GM21825 (cell line): ENCODE measurements at regions not wholly inside any gene's neighbourhood (a gene's known extent, or its start where the extent isn't known, plus 50 kb on each side); places are given as distances from the start of the nearest gene placed in this dataset.

Experiments
- ATAC-seq: cut with Tn5 transposase; IDR thresholded peaks from one replicate; pipeline ENCODE4 v1.9.1; 2021; ENCODE audit warnings: mild to moderate bottlenecking, moderate library complexity; ENCODE audit not compliant: unreplicated experiment

- no peak for ATAC-seq
These were observed 72.6 kb upstream of the RORA start for GRCh38 chr15:61301701-61302100.

- ATAC-seq: no peak
These were observed 70.1 kb upstream of the RORA start for GRCh38 chr15:61299075-61299763.

- ATAC-seq: no peak
These were observed 66.1 kb upstream of the RORA start for GRCh38 chr15:61295239-61295638.

- ATAC-seq: no peak
These were observed 53.6 kb upstream of the RORA start for GRCh38 chr15:61282661-61283060.

- ATAC-seq: no peak
These were observed 52.2 kb upstream of the RORA start for GRCh38 chr15:61281328-61281727.
